SK-MEL-5 (cell line): ENCODE measurements at regions not wholly inside any gene's neighbourhood (a gene's known extent, or its start where the extent isn't known, plus 50 kb on each side); places are given as distances from the start of the nearest gene placed in this dataset.
"Not testable (repeated sequence)": the region's sequence is repeated elsewhere in the genome, so short reads cannot be mapped to it uniquely, and the experiment has no call there.

Experiments used
- DNase-seq: peaks from one replicate; pipeline ENCODE4 v3.0.0-alpha.2; 2016; ENCODE audit warnings: low read depth, low spot score
- in situ Hi-C: cut with HindIII; loops from 2 replicates; pipeline ENCODE4 v1.10.0; 2016; ENCODE audit warnings: low sequenced_read_pairs, high pct_unique_total_duplicates, low pct_unique_long_range_greater_than_20kb

GRCh38 chr6:18062733-18063132 lies 59.7 kb downstream of the NHLRC1 start:
- no peak for DNase-seq
- in situ Hi-C loops, result no loop called here

- in situ Hi-C loops, result no loop called here
Measured at GRCh38 chr6:18058429-18058828, 64.0 kb downstream of the NHLRC1 start.

GRCh38 chr6:18055714-18056382 lies 66.6 kb downstream of the NHLRC1 start:
- no peak for DNase-seq
- in situ Hi-C loops, result no loop called here

More at GRCh38 chr6:18058429-18058828, 64.0 kb downstream of the NHLRC1 start:
- DNase-seq, result no peak

- no peak for DNase-seq
- in situ Hi-C loops, result no loop called here
Measured at GRCh38 chr6:18055098-18055497, 67.4 kb downstream of the NHLRC1 start.

- in situ Hi-C loops, result no loop called here
- DNase-seq, result no peak
Measured at GRCh38 chr6:18053555-18054445, 66.4 kb upstream of the KIF13A start.

GRCh38 chr6:18053078-18053477 lies 65.6 kb upstream of the KIF13A start:
- in situ Hi-C loops, result no loop called here
- DNase-seq, result no peak

GRCh38 chr6:18049646-18050045 lies 62.2 kb upstream of the KIF13A start:
- no peak for DNase-seq
- in situ Hi-C loops, result loop anchor here (10.0 kb wide), 1 partner anchor 175 kb away; no protein-coding TSS in a partner anchor

- no peak for DNase-seq
Measured at GRCh38 chr6:18048953-18049630, 61.7 kb upstream of the KIF13A start.

GRCh38 chr6:18047406-18047805 lies 60.0 kb upstream of the KIF13A start:
- in situ Hi-C loops, result loop anchor here (10.0 kb wide), 1 partner anchor 177 kb away; no protein-coding TSS in a partner anchor
- DNase-seq, result no peak

More at GRCh38 chr6:18048953-18049630, 61.7 kb upstream of the KIF13A start:
- in situ Hi-C loops, result loop anchor here (10.0 kb wide), 1 partner anchor 176 kb away; no protein-coding TSS in a partner anchor

- in situ Hi-C loops, result loop anchor here (10.0 kb wide), 1 partner anchor 179 kb away; no protein-coding TSS in a partner anchor
- no peak for DNase-seq
Measured at GRCh38 chr6:18045507-18045906, 58.1 kb upstream of the KIF13A start.

- in situ Hi-C loops, result loop anchor here (10.0 kb wide), 1 partner anchor 181 kb away; no protein-coding TSS in a partner anchor
- DNase-seq, result no peak
Measured at GRCh38 chr6:18044108-18044783, 56.8 kb upstream of the KIF13A start.

GRCh38 chr6:18042536-18043145 lies 55.2 kb upstream of the KIF13A start:
- in situ Hi-C loops, result loop anchor here (10.0 kb wide), 1 partner anchor 182 kb away; no protein-coding TSS in a partner anchor
- DNase-seq, result no peak

- in situ Hi-C loops, result no loop called here
- DNase-seq, result no peak
Measured at GRCh38 chr6:18039481-18039880, 52.0 kb upstream of the KIF13A start.

- in situ Hi-C loops, DNase-seq: not testable (repeated sequence)
Measured at GRCh38 chr6:18038235-18038634, 50.8 kb upstream of the KIF13A start.
